ENCODE measurements at regions not wholly inside any gene's neighbourhood (a gene's known extent, or its start where the extent isn't known, plus 50 kb on each side); places are given as distances from the start of the nearest gene placed in this dataset.

DNA sequence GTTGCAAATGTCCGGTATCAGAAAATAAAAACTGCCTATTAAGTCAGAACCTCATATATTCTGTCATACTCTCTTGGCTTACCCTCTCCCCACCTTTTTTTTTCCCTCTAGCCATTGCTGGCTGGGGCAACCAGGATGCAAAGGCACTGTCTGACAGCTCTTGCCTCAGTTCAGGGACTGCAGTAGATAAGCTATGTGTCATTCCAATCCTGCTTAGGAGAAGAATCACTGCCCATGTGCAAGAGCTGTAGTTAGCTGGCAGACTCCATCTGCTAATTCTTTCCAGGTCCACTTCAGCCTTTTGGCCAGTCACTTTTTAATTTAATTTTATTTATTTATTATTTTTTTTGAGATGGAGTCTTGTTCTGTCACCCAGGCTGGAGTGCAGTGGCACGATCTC lies 895.6 kb upstream of the SLC10A2 start:
- TF ChIP-seq POLR2A (IDR thresholded peaks at IDR 0.05), result no peak
- no peak for TF ChIP-seq CTCF (IDR thresholded peaks at IDR 0.05)

Measured in right lobe of liver (tissue), 4 donors.